CD4-positive, alpha-beta T cell treated with Interleukin-17A for 1 hour (primary cell): ENCODE measurements at regions not wholly inside any gene's neighbourhood (a gene's known extent, or its start where the extent isn't known, plus 50 kb on each side); places are given as distances from the start of the nearest gene placed in this dataset.

Experiments
- DNase-seq: peaks from one replicate; pipeline ENCODE4 v3.0.0-alpha.2; 2020

DNA sequence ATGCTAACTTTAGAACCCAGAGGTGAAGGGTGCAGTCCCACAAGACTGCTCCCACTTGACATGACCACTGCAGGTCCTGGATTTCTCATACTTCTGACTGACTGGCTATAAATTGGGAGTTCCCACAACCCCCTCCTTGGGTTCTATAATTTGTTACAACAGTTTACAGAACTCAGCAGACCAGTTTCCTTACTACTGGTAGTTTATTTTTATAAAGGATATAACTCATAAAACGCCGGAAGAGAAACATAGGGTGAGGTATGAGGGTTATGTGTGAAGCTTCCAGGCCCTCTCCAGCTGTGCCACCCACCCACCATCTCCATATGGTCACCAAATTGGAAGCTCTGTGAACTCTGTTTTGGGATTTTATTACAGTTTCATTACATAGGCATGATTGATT is 839.6 kb downstream of the TSN start:
- no peak for DNase-seq

GRCh38 chr2:122596598-122596997 is 841.1 kb downstream of the TSN start:
- DNase-seq = no peak

- no peak for DNase-seq
These were observed 843.3 kb downstream of the TSN start for GRCh38 chr2:122598784-122599183.

DNA sequence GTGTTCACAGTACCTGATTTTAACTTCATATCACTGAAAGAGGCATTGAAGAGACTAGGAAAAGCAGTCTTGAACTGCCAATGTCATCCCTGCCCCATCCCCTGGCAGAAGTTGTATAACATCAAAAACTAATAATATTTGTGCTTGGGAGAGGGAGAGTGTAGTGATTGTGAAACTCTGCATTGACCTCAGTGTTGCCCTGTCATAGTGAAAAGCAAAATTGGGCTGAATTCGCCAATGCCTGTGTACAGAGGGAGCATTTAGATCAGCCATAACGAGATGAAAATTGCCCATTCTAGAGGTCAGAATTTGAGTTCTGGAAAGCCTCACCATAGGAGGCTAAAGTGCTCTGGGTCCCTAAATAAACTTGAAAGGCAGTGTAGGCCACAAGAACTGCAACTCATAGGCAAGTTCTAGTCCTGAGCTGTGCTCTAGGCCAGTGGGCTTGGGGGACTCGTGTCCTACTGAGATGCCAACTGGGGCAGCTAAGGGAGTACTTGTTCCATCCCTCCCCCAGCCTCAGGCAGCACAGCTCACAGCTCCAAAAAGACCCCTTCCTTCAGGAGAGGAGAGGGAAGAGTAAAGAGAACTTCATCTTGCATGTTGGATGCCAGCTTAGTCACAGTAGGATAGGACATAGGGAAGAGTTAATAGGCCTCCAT is 855.6 kb downstream of the TSN start:
- DNase-seq = no peak

- DNase-seq = no peak
These were observed 867.5 kb downstream of the TSN start for GRCh38 chr2:122622934-122623333.

DNA sequence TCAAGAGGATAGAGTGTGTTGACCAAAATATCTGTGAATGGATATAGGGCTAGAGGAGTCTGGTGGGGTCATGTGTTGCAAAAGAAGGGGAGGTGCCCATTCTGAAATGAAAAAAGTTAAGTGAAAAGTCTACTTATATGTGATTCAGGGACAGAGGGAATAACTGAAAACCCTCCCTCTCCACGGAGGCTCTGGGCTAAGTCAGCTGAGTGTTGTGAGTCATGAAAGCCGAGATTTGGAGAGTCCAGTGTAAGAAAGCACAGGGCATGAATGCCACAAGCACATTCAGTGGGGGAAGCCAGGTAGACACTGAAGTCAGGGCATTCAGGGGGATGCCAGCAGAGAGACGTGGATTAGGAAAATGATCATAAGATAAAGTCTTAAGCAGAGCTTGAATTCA is 871.9 kb downstream of the TSN start:
- no peak for DNase-seq

DNA sequence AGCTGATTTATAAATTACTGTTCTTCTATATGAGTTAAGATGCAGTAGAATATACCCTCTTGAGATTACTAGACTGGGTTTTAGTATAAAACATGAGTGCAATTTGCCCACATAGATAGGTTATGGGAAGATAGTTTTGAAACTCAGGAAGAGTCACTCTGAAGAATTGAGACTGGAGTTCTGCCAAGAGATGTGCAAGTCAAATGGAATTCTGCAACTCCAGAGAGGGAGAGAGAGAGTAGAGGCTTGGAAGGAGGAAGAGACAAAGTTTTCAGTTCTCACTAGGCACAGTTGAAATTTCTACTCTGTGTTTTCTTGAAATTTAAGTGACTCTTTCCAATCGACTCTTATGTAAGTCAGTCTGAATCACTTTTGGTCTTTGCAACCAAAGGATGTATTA is 878.8 kb downstream of the TSN start:
- DNase-seq = no peak

GRCh38 chr2:122634920-122635319 is 879.5 kb downstream of the TSN start:
- no peak for DNase-seq

DNA sequence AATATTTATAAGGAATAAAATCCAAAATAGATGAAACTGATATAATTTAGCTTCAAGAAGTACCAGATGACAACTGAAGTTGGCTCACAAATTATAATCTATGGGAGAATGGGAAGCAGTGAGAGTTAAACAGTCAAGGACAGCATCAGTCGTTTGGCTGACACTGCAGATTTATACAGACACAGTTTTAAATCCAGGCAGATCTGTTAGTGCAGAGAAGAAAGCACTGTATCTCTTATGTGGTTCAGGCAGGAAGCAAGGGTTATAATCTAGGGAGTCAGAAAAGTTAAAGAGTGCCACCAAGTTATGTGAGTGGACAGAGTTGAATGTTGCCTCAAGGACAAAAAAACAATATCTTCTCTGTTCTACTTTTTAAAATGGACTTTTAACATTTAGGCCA is 880.2 kb downstream of the TSN start:
- no peak for DNase-seq

- DNase-seq = no peak
These were observed 880.6 kb downstream of the TSN start for GRCh38 chr2:122636097-122636496.

- DNase-seq = no peak
These were observed 883.7 kb downstream of the TSN start for GRCh38 chr2:122639176-122639575.

GRCh38 chr2:122639711-122640110 is 884.3 kb downstream of the TSN start:
- DNase-seq = no peak

DNA sequence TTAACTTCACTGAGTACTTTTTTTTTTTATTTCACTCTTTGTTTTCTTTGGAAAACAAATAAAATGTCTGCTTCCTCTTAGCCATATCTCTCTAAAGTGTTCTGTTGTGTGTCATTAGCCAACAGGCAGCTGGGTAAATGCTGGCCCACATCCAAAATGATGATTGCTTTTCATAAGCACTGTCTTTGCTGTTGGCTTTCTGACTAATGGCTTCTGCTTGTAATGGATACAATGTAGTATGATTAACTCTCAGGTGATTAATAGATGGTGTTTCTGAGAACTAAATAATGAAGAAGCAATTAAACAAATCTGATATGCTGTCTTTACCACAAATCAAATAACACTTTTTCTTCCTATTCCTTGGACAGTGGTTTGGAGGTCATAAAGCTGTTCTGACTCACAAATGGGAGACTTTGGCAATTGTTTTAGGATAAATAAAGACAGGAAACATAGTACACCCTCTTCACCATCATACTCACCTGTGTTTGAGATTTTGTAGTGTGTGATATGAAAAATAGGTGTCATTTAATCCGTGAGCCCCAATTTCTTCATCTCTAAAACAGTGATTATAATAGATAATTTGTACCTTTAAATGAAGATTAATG is 888.4 kb downstream of the TSN start:
- DNase-seq = no peak

DNA sequence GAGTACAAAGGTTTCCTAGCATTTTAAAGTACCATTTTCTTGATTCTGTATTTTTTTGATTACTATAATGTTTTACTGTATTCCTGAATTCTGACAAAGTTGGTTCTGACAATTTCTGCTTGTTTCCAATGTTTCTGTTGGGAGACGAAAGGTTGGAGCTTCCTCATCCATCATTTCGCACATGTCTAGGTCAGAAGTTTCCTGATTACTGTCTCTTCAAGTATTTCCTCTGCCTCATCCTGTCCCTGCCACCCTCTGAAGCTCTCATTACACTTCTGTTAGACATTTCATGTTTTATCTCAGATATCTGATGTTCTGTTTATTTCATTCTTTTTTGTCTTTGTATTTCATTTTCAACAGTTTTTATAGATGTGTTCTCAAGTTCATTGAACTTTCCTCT is 895.8 kb downstream of the TSN start:
- DNase-seq = no peak

GRCh38 chr2:122651780-122652179 is 896.3 kb downstream of the TSN start:
- DNase-seq = no peak

DNA sequence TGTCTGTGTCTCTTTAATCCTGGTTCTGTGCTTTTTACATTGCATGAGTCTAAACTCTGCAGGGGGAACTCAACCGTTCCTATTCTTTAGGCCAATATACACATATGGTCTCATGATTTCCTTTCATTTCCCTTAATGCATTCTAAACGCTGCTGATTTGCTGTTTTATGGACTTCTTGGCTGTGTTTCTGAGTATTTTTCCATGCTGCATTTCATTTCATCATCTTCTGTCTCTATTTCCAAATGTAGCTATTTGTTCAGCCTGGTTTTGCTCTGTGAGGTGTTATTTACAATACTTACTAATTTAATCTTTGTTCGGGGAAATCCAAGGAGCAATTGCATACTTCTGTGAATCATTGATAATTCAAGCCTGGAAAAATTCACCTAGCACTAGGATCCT is 897.2 kb downstream of the TSN start:
- DNase-seq = no peak

GRCh38 chr2:122656403-122656802 is 901.0 kb downstream of the TSN start:
- no peak for DNase-seq

DNA sequence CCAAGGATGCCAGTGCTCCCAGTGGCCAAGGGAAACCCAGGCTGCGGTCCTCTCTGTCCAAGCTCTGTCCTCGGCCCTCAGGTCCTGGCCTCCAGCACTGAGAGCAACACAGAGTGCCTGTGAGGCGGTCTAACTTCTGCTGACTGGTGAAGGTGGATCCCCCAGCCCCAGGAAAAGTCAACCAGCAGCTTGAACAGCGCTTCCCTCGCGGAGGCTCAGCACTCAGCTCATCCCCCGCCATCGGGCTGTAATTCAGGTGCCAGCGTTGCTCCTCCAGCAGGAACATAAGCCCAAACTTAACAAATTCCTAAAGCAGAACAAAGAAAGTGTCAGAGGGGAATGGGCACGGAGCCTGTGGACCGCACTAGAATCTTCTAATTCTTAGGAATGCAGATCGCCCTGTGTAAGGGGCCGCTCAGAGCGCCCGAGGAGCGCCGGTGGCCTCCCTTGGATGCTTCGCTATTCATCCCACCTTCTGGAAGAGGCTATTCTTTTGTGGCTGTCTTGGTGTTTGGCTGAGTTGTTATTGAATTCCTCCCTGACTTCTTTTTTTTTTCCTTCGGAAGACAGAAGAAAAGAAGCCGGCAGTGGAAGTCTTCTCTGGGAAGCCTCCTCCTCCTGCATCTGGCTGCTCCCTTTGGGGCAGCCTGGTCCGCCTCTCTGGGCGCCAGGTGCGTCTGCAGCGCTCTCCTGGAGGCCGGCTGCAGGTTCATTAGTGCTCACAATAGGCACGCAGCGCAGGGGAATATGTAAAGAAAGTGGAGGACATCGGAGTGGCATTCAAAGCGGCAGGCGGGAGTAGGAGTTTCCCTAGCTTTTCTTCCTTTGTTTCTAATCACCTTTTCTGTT is 905.6 kb downstream of the TSN start:
- DNase-seq = no peak

GRCh38 chr2:122663620-122664019 is 908.2 kb downstream of the TSN start:
- no peak for DNase-seq

DNA sequence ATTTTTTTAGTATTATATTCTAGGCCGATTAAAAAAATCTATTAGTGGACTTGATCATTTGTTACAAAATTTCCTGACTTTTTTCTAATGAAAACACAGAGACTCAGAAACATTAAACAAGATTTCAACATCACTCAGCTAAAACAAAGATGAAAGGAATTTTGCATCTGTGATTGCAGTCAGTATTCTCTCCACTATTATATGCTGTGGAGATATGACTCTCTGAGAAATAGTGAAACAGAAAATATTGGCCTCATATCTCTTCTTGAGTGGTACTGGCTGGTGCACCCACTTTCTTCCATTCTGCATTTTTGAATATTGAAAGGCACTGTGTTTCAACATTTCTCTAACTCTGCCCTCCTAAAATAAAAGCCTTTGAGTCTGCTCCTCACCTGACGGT is 914.2 kb downstream of the TSN start:
- no peak for DNase-seq

DNA sequence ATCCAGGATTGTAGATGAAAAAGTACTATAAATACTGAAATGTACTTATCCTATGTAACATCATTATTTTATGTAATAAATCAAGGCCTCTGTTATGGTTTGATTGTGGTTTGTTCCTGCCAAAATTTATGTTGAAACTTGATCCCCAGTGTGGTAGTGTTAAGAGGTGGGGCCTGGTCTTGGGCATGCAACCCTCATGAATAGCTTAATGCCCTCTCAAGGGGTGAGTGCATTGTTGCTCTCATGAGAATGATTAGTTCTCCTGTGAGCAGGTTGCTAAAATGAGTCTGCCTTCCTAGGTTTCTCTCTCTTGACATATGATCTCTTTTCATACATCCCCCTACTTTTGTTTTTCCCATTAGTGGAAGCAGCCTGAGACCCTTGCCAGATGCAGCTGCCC is 915.4 kb downstream of the TSN start:
- no peak for DNase-seq

DNA sequence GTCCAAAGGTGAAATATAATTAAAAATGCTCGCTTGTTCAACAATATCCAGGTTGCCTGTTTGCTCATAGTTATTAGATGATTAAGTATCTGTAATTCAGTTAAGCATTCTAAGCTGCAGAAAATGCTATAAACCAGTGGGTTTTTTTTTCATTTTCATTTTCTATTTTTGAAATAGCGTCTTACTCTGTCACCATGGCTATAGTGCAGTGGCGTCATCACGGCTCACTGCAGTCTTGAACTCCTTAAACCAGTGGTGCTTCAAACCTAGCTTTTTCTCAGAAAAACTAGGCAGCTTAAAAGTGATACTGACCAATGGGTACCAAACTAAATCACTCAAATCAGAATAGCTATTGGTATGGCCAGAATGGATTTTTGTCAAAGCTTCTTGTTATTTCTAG is 925.2 kb downstream of the TSN start:
- no peak for DNase-seq

DNA sequence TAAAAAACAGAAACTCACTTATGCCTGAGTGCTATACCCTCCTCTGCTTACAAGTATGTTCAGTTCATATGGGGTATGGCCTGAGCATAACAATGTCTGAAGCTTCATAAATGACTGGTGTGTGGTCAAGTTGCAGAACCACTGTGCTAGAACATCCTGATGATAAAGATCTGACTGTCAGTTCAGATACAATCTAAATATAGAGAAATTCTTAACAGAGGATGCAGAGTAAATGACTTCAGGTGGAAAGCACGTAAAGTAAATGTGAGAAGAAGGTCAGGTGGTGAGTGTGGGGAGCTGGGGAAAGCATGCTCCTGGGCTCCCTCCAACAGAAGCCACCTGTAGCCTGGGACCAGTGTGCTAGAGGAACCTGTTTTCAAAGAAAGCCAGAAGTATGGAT is 926.2 kb downstream of the TSN start:
- DNase-seq = no peak

- DNase-seq = no peak
These were observed 926.9 kb downstream of the TSN start for GRCh38 chr2:122682356-122682755.
